ENCODE measurements at regions not wholly inside any gene's neighbourhood (a gene's known extent, or its start where the extent isn't known, plus 50 kb on each side); places are given as distances from the start of the nearest gene placed in this dataset.

DNA sequence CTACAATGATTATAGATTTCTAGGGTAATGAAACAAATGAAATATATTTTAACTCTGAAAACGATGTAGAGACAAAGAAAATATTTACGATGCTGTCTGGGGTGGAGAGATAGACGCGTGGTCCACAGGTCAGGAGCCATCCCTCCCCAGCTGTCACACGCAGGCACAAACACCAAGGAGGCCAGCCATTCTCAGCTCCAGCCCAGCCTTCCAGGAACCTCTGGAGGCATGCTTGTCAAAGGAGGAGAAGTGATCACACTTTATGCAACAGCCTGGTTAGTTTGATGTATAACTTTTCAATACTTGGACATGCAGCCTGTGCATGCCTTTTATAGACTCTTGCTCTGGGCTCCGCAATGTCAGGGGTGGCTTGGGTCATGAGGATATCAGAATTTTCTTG lies 391.5 kb upstream of the MGMT start:
- no peaks in the 10 kb centered on the region for H3K79me2 ChIP-seq (ENCODE audit: control insufficient read depth, low read length)
- no peaks in the 10 kb centered on the region for H3K4me1 ChIP-seq (ENCODE audit: control insufficient read depth, low read length)
- TF ChIP-seq, protein P1, sequence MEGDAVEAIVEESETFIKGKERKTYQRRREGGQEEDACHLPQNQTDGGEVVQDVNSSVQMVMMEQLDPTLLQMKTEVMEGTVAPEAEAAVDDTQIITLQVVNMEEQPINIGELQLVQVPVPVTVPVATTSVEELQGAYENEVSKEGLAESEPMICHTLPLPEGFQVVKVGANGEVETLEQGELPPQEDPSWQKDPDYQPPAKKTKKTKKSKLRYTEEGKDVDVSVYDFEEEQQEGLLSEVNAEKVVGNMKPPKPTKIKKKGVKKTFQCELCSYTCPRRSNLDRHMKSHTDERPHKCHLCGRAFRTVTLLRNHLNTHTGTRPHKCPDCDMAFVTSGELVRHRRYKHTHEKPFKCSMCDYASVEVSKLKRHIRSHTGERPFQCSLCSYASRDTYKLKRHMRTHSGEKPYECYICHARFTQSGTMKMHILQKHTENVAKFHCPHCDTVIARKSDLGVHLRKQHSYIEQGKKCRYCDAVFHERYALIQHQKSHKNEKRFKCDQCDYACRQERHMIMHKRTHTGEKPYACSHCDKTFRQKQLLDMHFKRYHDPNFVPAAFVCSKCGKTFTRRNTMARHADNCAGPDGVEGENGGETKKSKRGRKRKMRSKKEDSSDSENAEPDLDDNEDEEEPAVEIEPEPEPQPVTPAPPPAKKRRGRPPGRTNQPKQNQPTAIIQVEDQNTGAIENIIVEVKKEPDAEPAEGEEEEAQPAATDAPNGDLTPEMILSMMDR (IDR thresholded peaks at IDR 0.05; ENCODE audit: low read depth, low read length, poor library complexity, severe bottlenecking), result no peak
- TF ChIP-seq EZH2phosphoT487 (IDR thresholded peaks at IDR 0.05; ENCODE audit: borderline replicate concordance, low read length), result no peak
- no peak overlapping the region for H3K4me2 ChIP-seq (ENCODE audit: low read length)
- H4K20me1 ChIP-seq (ENCODE audit: control insufficient read depth, insufficient read depth, low read depth, low read length), result no peaks in the 10 kb centered on the region
- no peak overlapping the region for H3K27ac ChIP-seq (ENCODE audit: low read depth, low read length)
- no peaks in the 10 kb centered on the region for H3K9me2 ChIP-seq (replicated peaks; ENCODE audit: control insufficient read depth, low read length)
- H3K27me3 ChIP-seq (ENCODE audit: control insufficient read depth, low read length), result no peaks in the 10 kb centered on the region
- no peaks in the 10 kb centered on the region for H3F3A ChIP-seq (ENCODE audit: control insufficient read depth, insufficient read depth)
- H3K36me3 ChIP-seq (ENCODE audit: control insufficient read depth, low read length), result no peaks in the 10 kb centered on the region
- H3K9me3 ChIP-seq (ENCODE audit: control insufficient read depth, insufficient read depth, low read length), result peaks cover 5% of the 10 kb centered on the region; the same call in 1 of the 2 replicates
- H3K4me3 ChIP-seq (ENCODE audit: low read length), result no peak overlapping the region

- H3K4me2 ChIP-seq (ENCODE audit: low read length), result no peak overlapping the region
- TF ChIP-seq EZH2phosphoT487 (IDR thresholded peaks at IDR 0.05; ENCODE audit: borderline replicate concordance, low read length), result no peak
- TF ChIP-seq, protein P1 (IDR thresholded peaks at IDR 0.05; ENCODE audit: low read depth, low read length, poor library complexity, severe bottlenecking), result no peak
- H3K27ac ChIP-seq (ENCODE audit: low read depth, low read length), result no peak overlapping the region
- no peaks in the 10 kb centered on the region for H4K20me1 ChIP-seq (ENCODE audit: control insufficient read depth, insufficient read depth, low read depth, low read length)
- H3K9me2 ChIP-seq (replicated peaks; ENCODE audit: control insufficient read depth, low read length), result no peaks in the 10 kb centered on the region
- no peaks in the 10 kb centered on the region for H3K27me3 ChIP-seq (ENCODE audit: control insufficient read depth, low read length)
- peaks cover 5% of the 10 kb centered on the region; the same call in 1 of the 2 replicates for H3K9me3 ChIP-seq (ENCODE audit: control insufficient read depth, insufficient read depth, low read length)
- H3K79me2 ChIP-seq (ENCODE audit: control insufficient read depth, low read length), result no peaks in the 10 kb centered on the region
- no peaks in the 10 kb centered on the region for H3K36me3 ChIP-seq (ENCODE audit: control insufficient read depth, low read length)
- H3F3A ChIP-seq (ENCODE audit: control insufficient read depth, insufficient read depth), result no peaks in the 10 kb centered on the region
- H3K4me3 ChIP-seq (ENCODE audit: low read length), result no peak overlapping the region
- H3K4me1 ChIP-seq (ENCODE audit: control insufficient read depth, low read length), result no peaks in the 10 kb centered on the region
These were observed 391.1 kb upstream of the MGMT start for GRCh38 chr10:129075927-129076326.

DNA sequence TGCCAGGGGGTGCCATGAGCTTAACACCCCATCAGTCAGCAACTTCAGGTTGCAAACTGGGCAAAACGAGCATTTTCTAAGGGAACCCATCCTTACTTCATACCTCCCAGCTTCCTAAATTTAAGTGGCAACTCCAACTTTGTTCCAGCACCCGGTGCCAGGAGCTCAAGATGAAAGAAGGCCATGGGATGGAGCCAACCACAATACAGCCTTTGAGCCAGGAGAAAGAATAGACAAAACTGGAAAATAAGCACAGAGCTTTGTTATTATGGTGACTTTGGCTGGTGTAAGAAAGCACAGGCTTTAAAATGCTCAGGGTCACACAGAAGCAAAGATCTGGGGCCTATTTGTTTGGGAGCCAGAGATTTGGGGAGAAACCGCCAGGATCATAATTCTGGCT lies 388.7 kb upstream of the MGMT start:
- H3K79me2 ChIP-seq (ENCODE audit: control insufficient read depth, low read length), result no peaks in the 10 kb centered on the region
- no peak for TF ChIP-seq EZH2phosphoT487 (IDR thresholded peaks at IDR 0.05; ENCODE audit: borderline replicate concordance, low read length)
- TF ChIP-seq, protein P1 (IDR thresholded peaks at IDR 0.05; ENCODE audit: low read depth, low read length, poor library complexity, severe bottlenecking), result no peak

More for the DNA sequence above, 388.7 kb upstream of the MGMT start:
- no peaks in the 10 kb centered on the region for H3K4me1 ChIP-seq (ENCODE audit: control insufficient read depth, low read length)
- no peak overlapping the region for H3K27ac ChIP-seq (ENCODE audit: low read depth, low read length)
- no peaks in the 10 kb centered on the region for H3F3A ChIP-seq (ENCODE audit: control insufficient read depth, insufficient read depth)
- no peaks in the 10 kb centered on the region for H4K20me1 ChIP-seq (ENCODE audit: control insufficient read depth, insufficient read depth, low read depth, low read length)
- no peak overlapping the region for H3K4me2 ChIP-seq (ENCODE audit: low read length)
- H3K36me3 ChIP-seq (ENCODE audit: control insufficient read depth, low read length), result no peaks in the 10 kb centered on the region
- no peak overlapping the region for H3K4me3 ChIP-seq (ENCODE audit: low read length)
- H3K27me3 ChIP-seq (ENCODE audit: control insufficient read depth, low read length), result no peaks in the 10 kb centered on the region
- peaks cover 5% of the 10 kb centered on the region; the same call in 1 of the 2 replicates for H3K9me3 ChIP-seq (ENCODE audit: control insufficient read depth, insufficient read depth, low read length)
- H3K9me2 ChIP-seq (replicated peaks; ENCODE audit: control insufficient read depth, low read length), result no peaks in the 10 kb centered on the region

All from DOHH2 (cell line).